ENCODE measurements at regions not wholly inside any gene's neighbourhood (a gene's known extent, or its start where the extent isn't known, plus 50 kb on each side); places are given as distances from the start of the nearest gene placed in this dataset.

- TF ChIP-seq, protein P1, sequence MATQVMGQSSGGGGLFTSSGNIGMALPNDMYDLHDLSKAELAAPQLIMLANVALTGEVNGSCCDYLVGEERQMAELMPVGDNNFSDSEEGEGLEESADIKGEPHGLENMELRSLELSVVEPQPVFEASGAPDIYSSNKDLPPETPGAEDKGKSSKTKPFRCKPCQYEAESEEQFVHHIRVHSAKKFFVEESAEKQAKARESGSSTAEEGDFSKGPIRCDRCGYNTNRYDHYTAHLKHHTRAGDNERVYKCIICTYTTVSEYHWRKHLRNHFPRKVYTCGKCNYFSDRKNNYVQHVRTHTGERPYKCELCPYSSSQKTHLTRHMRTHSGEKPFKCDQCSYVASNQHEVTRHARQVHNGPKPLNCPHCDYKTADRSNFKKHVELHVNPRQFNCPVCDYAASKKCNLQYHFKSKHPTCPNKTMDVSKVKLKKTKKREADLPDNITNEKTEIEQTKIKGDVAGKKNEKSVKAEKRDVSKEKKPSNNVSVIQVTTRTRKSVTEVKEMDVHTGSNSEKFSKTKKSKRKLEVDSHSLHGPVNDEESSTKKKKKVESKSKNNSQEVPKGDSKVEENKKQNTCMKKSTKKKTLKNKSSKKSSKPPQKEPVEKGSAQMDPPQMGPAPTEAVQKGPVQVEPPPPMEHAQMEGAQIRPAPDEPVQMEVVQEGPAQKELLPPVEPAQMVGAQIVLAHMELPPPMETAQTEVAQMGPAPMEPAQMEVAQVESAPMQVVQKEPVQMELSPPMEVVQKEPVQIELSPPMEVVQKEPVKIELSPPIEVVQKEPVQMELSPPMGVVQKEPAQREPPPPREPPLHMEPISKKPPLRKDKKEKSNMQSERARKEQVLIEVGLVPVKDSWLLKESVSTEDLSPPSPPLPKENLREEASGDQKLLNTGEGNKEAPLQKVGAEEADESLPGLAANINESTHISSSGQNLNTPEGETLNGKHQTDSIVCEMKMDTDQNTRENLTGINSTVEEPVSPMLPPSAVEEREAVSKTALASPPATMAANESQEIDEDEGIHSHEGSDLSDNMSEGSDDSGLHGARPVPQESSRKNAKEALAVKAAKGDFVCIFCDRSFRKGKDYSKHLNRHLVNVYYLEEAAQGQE (IDR thresholded peaks at IDR 0.05; ENCODE audit: insufficient replicate concordance, low read depth), result no peak
- TF ChIP-seq CTCF (IDR thresholded peaks at IDR 0.05; ENCODE audit: insufficient read depth, low read length) (no peak), POLR2AphosphoS5 (IDR thresholded peaks at IDR 0.05; ENCODE audit: low read depth) (no peak), SPI1 (IDR thresholded peaks at IDR 0.05; ENCODE audit: borderline replicate concordance, low read depth) (no peak), GABPA (IDR thresholded peaks at IDR 0.05; ENCODE audit: low read depth) (no peak)
These were observed 435.6 kb upstream of the CDH9 start for GRCh38 chr5:27474047-27474309.

Data from HL-60 (cell line).